Lower leg skin (tissue), 4 donors: ENCODE measurements at regions not wholly inside any gene's neighbourhood (a gene's known extent, or its start where the extent isn't known, plus 50 kb on each side); places are given as distances from the start of the nearest gene placed in this dataset.

ENCODE experiments used
- DNase-seq, 2 donors: peaks; one replicate each; pipeline ENCODE4 v3.0.0-alpha.2; 2019; ENCODE audit warnings: low spot score in 2 of 2
- H3K4me3 ChIP-seq: fragments of 200-600 bp; sonication (generic); 2 replicates; pipeline ENCODE4 v1.5.1; 2017; ENCODE audit warnings: mild to moderate bottlenecking, low read depth; ENCODE audit not compliant: poor library complexity, severe bottlenecking
- CTCF ChIP-seq, 3 donors: fragments of 450-650 bp; IDR thresholded peaks; one replicate each; pipeline ENCODE4 v1.5.1; 2016; ENCODE audit warnings: antibody characterized with exemption in 3 of 3, mild to moderate bottlenecking in 3 of 3, moderate library complexity in 2 of 3
- POLR2A ChIP-seq, 2 donors: fragments of 450-650 bp; IDR thresholded peaks; one replicate each; pipeline ENCODE4 v1.6.1; 2016 to 2017; ENCODE audit warnings: antibody characterized with exemption in 2 of 2, mild to moderate bottlenecking in 1 of 2, moderate library complexity in 1 of 2
- WGBS, 2 donors: methylation state at CpG; one replicate each; pipeline ENCODE4 v1.1.5; 2018; 5-methylcytosine and 5-hydroxymethylcytosine counted together
- intact Hi-C: fragments of 100-400 bp; cut with DNase I; formaldehyde crosslinking; loops from one replicate; pipeline ENCODE4 v1.15.0; 2023; ENCODE audit warnings: low total_unique reads

- TF ChIP-seq POLR2A (IDR thresholded peaks at IDR 0.05) (no peak), CTCF (IDR thresholded peaks at IDR 0.05) (no peak)
- WGBS, 2 donors: 62 to 75% methylated on average over 1 of the region's 1 CpG
- intact Hi-C loops: no loop called here
- H3K4me3 ChIP-seq: no peak overlapping the region
- DNase-seq: no peak
These were observed 2447.0 kb downstream of the TP53TG3F start for GRCh38 chr16:35906440-35906839.

- intact Hi-C loops: no loop called here
- TF ChIP-seq POLR2A (IDR thresholded peaks at IDR 0.05): no peak
- no peak for TF ChIP-seq CTCF (IDR thresholded peaks at IDR 0.05)
- WGBS, 2 donors: 70 to 90% methylated on average over 7 of the region's 7 CpGs
- DNase-seq: no peak
- no peak overlapping the region for H3K4me3 ChIP-seq
These were observed 2448.7 kb downstream of the TP53TG3F start for GRCh38 chr16:35908152-35908551.

- intact Hi-C loops: no loop called here
- DNase-seq: no peak
- 43 to 55% methylated on average over 2 of the region's 2 CpGs for WGBS, 2 donors
- no peak for TF ChIP-seq CTCF (IDR thresholded peaks at IDR 0.05)
- no peak for TF ChIP-seq POLR2A (IDR thresholded peaks at IDR 0.05)
- H3K4me3 ChIP-seq: no peak overlapping the region
These were observed 2449.5 kb downstream of the TP53TG3F start for GRCh38 chr16:35908942-35909341.

GRCh38 chr16:35909351-35909954, 2450.0 kb downstream of the TP53TG3F start:
- H3K4me3 ChIP-seq: no peak overlapping the region
- WGBS, 2 donors: 79 to 84% methylated on average over 6 of the region's 6 CpGs
- DNase-seq: no peak
- TF ChIP-seq POLR2A (IDR thresholded peaks at IDR 0.05) (no peak), CTCF (IDR thresholded peaks at IDR 0.05) (no peak)
- intact Hi-C loops: no loop called here

- H3K4me3 ChIP-seq: no peak overlapping the region
- WGBS, 2 donors: 79 to 85% methylated on average over 4 of the region's 4 CpGs
- intact Hi-C loops: no loop called here
- TF ChIP-seq CTCF (IDR thresholded peaks at IDR 0.05) (no peak), POLR2A (IDR thresholded peaks at IDR 0.05) (no peak)
- no peak for DNase-seq
These were observed 2451.0 kb downstream of the TP53TG3F start for GRCh38 chr16:35910409-35910808.

GRCh38 chr16:35911899-35912298, 2452.5 kb downstream of the TP53TG3F start:
- 79 to 85% methylated on average over 8 of the region's 8 CpGs for WGBS, 2 donors
- no peak for DNase-seq
- no peak for TF ChIP-seq CTCF (IDR thresholded peaks at IDR 0.05)
- no peak for TF ChIP-seq POLR2A (IDR thresholded peaks at IDR 0.05)
- intact Hi-C loops: no loop called here
- no peak overlapping the region for H3K4me3 ChIP-seq
